ENCODE measurements at regions not wholly inside any gene's neighbourhood (a gene's known extent, or its start where the extent isn't known, plus 50 kb on each side); places are given as distances from the start of the nearest gene placed in this dataset.
"Not testable (repeated sequence)": the region's sequence is repeated elsewhere in the genome, so short reads cannot be mapped to it uniquely, and the experiment has no call there.

DNA sequence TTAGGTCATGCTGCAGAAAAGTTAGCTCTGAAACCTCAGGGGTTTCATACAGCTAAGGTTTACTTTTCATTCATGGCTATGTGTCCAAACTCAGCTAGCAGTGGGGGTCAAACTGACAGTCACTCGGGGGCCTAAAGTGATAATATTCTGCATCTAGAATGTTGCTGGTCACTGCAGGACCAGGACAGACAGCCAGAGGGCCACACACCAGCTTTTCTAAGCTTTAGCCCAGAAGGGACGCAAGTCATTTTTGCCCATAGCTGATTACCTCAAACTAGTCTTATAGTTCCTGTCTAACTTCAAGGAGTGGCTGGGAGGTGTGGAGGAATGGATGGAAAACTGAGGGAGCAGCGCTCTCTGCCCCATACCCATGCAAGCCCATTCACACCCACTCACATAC is 163.0 kb upstream of the NLRP1 start:
- no peak for DNase-seq (ENCODE audit: low read depth, low spot score)

DNA sequence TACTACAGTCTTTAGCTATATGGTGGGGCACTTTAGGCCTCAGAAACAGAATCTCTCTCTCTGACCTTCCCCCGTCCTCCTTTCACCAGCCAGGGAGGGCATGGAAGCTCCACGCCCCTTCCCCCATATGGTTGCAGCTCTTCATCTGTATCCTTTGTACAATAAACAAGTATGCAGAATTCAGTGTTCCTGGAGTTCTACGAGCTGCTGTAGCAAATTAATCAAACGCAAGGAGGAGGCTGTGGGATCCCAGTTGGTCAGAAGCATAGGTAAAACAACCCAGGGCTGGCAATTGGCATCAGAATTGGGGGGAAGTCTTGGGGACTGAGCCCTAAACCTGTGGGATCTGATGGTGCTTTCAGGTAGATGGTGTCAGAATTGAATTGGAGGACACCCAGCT is 163.7 kb upstream of the NLRP1 start:
- DNase-seq (ENCODE audit: low read depth, low spot score) = no peak

DNA sequence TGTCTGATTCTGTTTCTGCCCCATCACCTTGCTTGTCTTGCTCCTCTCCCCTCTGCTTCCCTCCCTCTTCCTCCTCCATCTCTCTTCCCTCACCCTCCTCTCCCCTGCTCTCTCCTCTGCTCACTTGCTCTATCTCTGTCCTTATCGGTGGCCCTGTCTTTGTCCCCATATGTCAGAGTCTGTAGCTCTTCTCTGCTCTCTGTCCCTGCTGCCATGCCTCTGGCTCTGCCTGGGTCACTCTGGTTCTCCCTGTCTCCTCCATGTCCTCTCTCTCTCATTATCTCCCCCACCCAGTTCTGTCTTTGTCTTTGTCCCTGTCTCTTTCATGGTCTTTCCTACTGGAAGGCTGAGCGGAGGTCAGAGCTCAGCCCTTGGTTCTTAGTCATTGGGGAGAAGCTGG is 169.1 kb upstream of the NLRP1 start:
- DNase-seq (ENCODE audit: low read depth, low spot score) = no peak

DNA sequence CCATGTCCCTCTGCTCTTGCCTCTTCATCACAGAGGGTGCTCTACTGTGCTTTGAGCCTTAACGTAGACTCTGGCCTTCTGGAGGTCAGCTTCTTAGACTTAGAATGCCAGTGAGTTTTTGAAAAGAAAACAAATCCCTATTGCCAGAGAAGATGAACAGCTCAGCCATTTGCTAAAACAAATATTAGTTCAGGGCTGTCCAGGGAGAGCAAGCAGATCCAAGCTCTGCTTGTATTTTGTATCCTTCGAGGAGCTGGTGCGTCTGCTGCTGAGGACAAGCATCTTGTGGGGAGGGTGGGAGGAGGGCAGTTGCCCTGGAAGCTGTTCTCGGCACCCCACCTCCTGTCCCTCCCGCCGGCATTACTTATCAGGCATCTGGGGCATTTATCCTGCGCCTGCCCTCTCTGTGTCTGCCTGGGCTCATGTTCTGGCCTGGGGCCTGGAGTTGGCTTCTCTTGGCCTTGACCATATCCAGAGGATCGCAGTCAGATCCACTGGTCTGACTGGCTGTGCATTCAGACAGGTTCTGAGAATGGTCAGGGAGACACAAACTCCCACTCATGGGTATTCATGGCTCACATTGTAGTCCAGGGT is 173.1 kb upstream of the NLRP1 start:
- no peak for DNase-seq (ENCODE audit: low read depth, low spot score)

DNA sequence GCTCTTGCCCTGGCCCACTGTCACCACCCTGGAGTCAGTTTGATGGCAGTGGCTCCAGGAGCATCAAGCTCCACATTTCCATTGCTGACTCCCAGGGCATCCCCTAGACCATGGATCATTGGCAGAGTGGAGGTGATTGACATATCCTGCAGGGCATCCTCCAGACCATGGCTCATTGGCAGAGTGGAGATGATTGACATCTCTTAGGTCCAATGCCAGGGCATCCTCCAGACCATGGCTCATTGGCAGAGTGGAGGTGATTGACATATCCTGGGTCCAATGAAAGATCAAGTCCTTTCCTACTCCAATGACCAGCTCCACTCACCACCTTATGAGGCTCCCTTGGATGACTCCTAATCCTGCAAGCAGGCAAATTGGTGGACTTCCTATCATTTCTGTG is 174.3 kb upstream of the NLRP1 start:
- peak; percentile 61 for DNase-seq (ENCODE audit: low read depth, low spot score)

DNA sequence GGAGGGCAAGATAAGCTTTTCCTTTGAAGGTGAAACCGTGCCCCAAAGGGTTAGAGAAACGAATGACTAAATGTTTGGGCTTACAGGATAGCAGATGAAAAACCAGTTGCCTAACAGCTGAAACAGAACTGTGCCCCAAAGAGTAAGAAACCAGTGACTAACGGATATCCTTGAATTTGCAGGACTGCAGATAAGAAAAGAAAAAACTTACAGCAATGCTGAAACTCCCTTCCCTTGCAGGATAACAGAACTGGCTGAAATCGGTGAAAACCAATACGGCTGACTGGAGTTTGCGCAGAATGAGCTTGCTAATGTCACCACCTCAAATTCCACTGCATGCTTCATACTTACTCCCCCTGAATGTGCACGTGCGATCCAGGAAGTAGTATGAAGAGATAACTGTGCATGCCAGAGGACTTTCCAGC is 175.2 kb upstream of the NLRP1 start:
- peak; percentile 83 for DNase-seq (ENCODE audit: low read depth, low spot score)

DNA sequence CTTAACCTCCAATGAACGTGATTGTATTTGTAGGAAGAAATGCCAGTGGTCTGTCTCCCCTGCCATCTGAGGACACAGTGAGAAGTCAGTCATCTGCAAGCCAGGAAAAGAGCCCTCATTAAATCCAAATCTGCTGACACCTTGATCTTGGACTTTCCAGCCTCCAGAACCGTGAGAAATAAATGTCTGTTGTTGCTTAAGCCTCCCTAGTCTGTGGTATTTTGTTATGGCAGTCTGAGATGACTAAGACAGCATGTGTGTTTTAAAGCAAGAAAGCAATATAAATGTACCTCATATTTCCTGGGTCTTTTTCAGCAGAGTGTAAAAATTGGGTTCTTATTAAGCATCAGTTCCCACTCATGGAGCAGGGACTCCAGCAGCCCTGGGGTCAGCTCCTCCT is 177.9 kb upstream of the NLRP1 start:
- no peak for DNase-seq (ENCODE audit: low read depth, low spot score)

DNA sequence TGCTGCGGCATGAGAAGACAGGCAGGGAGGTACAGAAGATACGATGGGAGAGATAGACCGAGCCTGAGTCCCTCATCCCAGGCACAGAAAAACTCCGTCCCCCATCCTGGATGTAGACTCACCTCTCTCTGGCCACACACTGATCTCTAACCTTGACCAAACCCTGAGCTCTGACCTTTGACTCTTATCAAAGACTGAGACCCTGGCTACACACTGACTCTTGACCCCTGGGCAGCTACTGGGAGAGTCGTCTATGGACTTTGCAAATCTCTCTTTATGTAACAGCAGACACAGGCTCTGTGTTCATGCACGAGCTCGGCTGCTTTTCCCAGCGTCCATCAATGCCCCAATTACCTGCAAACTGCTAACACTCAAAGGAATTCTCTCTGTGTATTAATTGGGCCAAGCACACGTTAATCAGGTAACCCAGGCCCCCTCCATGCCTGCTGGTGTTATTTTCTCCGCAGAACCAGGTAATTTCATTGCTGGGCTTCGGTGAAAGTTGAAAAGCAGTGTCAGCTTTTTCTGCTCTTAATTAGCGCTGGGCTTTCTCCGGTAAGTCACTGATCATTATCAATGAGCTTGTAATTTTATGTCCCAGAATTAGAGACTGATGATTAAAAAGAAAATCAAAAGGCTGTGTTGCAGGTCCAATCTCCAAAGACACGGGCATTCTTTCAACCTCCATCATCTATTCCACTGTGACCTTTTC is 179.4 kb upstream of the NLRP1 start:
- DNase-seq (ENCODE audit: low read depth, low spot score) = no peak

DNA sequence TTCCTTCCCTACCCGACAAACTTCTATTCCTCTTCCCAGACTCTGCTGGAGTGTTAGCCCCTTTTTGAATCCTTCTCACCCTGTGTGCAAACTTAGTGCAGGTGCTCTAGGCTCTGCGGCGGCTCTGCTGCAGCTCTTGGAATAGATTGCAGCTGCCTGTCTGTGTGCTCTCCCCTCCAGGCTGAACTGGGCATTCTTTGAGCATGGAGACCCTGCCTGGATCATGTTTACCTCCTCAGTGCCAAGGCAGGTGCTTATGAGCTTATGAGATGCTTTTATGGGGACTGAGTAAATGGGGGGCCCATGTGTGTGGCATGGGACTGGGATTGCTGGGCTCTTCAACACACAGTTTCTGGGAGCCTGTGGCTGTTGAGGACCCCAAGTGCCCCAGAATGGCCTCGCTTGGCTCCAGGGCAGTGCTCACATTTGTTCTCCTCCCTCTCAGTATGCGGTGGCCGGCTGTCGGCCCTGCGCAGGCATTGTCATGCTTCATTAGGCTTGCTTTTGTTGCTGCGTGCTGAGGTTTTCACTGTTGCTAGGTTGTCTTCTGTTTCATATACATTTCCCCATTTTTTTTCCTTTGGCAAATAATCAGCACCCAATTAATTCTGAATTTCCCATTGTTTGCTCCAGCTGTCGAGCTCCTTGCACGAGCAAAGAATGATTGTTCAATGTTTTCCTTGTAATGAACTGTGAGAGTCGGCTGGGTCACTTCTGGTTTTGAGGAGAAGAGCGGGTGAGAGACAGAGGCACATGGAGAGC is 185.5 kb upstream of the NLRP1 start:
- no peak for DNase-seq (ENCODE audit: low read depth, low spot score)

DNA sequence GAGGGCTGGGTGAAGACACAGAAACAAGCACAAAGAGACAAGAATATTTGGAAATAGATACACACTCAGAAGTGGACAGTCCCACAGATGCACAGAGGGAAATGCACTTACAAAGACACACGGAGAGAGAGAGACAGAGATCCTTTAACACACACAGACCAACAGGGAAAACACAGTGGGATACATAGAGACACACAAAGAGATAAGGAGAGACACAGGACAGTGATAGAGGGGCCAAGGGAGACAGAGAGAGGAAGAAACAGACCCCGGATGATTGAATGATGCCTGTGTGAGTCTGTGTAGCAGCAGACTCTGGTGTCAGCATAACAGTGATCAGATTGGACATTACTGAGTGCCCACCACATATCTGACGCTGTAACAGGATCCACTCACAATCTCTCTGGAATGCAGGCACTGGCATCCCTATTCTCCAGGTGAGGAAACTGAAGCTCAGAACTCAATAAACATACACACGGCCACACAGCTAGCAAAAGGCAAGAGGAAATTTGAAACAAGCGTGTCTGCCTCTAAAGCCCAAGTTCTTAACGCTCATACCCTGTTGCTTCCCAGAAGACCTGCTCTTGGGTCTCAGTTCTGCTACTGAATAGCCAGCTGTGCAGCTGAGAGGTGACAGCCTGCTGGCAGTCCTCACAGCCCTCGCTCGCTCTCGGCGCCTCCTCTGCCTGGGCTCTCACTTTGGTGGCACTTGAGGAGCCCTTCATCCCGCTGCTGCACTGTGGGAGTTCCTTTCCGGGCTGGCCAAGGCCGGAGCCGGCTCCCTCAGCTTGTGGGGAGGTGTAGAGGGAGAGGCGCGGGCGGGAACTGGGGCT is 186.3 kb upstream of the NLRP1 start:
- no peak for DNase-seq (ENCODE audit: low read depth, low spot score)

DNA sequence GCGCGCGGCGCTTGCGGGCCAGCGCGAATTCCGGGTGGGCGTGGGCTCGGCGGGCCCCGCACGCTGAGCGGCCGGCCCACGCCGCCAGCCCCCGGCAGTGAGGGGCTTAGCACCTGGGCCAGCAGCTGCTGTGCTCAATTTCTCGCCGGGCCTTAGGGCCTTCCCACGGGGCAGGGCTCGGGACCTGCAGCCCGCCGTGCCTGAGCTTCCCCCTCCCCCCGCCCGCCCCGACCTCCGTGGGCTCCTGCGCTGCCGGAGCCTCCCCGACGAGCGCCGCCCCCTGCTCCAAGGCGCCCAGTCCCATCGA is 186.9 kb upstream of the NLRP1 start:
- not testable (repeated sequence) for DNase-seq (ENCODE audit: low read depth, low spot score)

DNA sequence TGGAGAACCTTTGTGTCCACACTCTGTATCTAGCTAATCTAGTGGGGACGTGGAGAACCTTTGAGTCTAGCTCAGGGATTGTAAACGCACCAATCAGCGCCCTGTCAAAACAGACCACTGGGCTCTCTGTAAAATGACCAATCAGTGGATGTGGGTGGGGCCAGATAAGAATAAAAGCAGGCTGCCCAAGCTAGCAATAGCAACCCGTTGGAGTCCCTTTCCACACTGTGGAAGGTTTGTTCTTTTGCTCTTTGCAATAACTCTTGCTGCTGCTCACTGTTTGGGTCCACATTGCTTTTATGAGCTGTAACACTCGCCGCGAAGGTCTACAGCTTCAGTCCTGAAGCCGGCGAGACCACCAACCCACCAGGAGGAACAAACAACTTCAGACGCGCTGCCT is 187.7 kb upstream of the NLRP1 start:
- not testable (repeated sequence) for DNase-seq (ENCODE audit: low read depth, low spot score)

DNA sequence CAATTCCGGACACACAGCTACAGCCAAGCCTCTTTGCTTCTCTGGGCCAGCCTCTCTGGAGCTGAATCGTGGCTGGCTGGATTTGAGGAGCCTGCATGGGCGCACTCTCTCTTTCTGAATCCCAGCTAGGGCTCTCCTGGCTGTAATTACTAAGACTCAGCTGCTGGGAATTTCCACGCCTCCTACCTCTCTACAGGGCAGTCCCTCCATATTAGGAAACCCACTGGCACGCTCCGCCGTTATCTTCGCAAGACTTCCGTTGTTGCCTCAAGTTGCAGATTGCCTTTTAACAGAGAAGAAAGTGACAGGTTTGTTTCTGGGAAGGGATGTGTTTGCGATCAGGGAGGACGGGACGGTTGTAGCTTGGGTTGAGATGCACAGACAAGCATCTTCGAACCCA is 188.4 kb upstream of the NLRP1 start:
- peak; percentile 54 for DNase-seq (ENCODE audit: low read depth, low spot score)

DNA sequence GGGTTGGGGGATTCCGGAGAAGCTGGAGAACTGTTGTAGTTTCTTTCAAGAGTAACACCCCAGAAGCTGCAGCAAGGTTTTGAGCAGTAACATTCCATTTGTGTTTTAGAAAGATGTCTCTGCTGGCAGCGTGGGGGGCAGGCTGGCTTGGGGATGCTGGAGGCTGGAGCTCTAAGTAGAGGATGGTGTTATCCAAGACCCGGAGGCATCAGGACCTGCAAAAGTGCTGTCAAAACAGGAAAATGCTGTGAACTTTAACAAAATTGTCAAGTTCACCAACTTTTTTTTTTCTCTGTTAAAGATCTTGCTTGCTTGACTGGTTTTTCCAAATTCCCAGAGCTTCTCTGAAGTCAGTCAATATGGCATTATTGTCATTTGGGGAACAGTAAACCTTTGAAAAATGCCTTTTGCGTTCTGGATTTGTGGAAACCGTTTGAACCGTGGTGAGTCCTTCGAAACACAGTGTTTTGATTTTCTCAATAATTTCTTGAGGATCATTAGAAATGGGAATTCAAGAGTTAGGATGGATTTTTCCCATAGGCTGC is 189.6 kb upstream of the NLRP1 start:
- DNase-seq (ENCODE audit: low read depth, low spot score) = no peak

DNA sequence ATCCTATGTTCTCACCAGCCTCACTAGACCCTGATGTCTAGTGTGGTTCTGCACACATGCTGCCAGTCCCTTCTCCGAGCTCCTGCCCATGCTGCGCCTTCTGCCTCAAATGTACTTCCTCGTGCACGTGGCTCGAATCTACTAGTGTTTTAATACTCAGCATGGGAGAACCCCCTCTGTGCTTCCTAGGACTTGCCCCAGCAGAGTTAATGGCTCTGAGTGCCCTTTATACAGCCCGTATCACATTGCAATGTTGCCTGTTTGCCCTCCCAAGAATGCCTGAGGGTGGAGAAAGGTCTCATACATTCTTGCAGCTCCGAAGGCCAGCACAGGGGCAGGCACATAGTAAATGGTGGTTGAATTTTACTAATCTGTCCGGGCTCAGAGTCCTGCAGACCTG is 190.8 kb upstream of the NLRP1 start:
- no peak for DNase-seq (ENCODE audit: low read depth, low spot score)

DNA sequence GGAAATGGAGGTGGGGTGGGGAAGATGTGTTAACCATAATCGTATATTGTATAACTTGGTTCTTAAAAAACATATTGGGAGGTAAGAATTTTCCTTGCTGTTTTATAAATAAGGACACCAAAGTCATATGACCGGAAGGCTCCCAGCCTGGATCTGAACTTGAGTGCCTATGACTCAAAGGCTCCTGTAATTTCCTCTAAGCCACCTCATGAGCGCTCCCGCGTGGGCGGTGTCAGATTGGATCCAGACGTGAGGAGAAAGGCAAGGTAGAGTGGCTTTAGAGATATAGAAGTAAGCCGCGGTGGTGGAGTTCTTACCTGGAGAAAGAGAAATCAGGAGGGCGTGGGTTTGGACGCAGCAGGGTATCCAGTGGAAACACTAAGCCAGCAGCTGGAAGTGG is 196.2 kb upstream of the NLRP1 start:
- DNase-seq (ENCODE audit: low read depth, low spot score) = peak; percentile 27

DNA sequence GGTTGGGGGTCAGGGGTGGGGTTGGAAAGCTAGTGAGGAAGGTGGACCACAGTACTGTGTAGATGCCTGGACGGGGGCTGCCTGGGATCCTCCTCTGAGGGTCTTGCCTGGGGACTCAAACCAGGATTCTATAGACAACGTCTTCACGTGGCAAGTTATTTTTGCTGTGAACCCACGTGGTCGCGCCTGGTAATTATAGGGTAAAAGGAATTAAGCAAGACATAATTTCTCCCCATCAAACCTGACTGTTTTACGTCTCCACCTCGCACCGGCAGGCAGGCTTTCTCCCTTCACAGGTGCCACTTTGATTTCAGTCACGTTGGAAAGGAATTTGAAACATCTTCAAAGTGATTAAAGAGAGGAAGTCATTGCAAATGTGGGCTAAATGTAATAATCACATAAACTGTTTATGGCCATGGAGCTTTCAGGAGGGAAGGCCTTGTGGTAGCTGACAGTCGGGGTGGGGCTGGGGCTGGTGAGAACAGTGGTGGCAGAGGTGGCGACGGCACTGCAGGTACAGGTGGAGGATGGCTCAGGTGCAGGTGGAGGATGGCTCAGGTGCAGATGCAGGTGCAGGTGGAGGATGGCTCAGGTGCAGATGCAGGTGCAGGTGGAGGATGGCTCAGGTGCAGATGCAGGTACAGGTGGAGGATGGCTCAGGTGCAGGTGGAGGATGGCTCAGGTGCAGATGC is 197.1 kb upstream of the NLRP1 start:
- no peak for DNase-seq (ENCODE audit: low read depth, low spot score)

DNA sequence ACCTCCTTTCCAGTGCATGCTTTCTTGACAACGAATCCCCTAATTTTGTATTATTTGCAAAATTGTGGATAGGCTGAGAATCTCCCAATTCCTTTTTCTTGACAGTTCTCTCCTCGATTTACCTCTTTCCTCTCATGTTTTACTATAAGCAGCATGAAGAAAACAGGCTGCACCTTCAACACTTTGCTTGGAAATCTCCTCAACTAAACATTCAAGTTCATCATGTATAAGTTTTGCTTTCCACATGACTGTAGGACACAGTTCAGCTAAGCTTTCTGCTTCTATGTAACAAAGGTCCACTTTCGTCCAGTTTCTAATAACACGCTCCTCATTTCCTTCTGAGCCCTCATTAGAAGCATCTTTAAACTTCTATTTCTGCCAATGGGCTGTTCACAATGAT is 199.0 kb upstream of the NLRP1 start:
- no peak for DNase-seq (ENCODE audit: low read depth, low spot score)

DNA sequence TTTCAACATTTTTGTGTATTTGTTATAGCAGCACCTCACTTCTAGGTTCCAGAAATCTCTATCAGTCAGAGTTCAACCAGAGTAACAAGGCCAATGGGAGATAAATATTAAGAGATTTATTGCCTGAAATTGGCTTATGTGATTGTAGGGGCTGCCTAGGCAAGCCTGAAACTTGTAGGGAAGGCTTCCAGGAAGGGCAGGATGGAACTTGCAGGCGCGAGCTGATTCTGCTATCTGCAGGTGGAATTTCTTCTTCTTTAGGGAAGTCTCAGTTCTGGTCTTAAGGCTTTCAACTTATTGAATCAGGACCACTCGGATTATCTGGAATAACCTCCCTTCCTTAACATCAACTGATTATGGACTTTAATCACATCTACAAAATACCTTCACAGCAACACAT is 199.5 kb upstream of the NLRP1 start:
- DNase-seq (ENCODE audit: low read depth, low spot score) = no peak

DNA sequence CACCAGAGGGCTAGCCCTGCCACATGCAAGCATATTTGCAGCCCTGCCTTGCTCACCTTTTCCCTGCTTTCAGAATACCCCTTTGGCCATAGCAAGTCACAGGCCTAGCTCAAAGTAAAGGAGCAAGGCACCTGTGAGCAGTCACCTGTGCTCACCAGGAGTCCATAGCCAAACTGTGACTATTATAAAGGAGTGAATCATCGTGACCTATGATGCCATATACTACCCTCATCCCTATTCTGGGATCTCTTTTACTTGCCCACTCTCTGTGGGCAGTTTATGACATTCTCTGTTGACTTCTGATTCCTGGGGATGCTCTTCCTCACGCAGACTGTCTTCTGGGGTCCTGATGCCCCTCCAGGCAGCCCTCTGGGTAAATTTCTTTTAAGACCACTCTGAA is 200.5 kb upstream of the NLRP1 start:
- no peak for DNase-seq (ENCODE audit: low read depth, low spot score)

DNA sequence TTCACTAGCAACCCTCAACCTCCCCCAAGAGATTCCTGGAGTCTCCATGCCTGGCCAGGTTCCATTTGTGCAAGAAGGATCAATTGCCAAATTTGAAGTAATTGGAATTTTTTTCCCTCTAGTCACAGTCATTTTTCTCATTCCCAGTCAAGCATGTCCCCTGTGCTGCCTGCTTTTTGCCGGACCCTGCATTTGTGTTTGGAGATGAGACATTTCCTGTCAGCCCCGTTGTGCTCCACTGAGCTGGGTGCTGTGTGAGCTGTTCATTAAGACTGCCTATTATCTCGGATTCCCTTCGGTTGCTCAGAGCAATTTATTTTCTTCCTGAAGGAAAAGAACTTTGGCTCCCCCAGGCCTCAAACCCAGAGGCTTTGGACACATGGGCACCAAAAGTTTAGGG is 201.0 kb upstream of the NLRP1 start:
- DNase-seq (ENCODE audit: low read depth, low spot score) = peak; percentile 7
